ENCODE measurements at regions not wholly inside any gene's neighbourhood (a gene's known extent, or its start where the extent isn't known, plus 50 kb on each side); places are given as distances from the start of the nearest gene placed in this dataset.

DNA sequence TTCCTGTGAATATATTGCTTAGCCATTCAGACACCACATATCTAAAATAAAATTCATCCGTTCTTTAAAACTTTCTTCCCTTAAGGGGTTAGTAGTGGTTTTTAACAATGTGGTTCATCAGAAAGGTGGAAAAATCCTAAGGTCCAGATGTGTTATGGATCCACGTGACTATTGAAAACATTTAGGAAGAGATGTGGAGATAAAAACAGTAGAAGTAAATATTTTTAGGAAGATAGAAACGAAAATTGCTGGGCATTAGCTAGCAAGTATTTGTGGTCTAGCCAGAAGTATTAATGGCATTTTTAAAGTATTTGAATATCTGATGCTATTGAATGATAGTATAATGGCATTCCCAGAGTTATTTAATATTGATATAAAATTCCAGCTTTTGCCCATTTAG is 180.8 kb downstream of the LTN1 start:
- no peak overlapping the region for H3K9ac ChIP-seq (ENCODE audit: low read depth, low read length)
- no peak for TF ChIP-seq EZH2 (IDR thresholded peaks at IDR 0.05; ENCODE audit: borderline replicate concordance, low read depth, low read length, severe bottlenecking)
- TF ChIP-seq, protein P1, sequence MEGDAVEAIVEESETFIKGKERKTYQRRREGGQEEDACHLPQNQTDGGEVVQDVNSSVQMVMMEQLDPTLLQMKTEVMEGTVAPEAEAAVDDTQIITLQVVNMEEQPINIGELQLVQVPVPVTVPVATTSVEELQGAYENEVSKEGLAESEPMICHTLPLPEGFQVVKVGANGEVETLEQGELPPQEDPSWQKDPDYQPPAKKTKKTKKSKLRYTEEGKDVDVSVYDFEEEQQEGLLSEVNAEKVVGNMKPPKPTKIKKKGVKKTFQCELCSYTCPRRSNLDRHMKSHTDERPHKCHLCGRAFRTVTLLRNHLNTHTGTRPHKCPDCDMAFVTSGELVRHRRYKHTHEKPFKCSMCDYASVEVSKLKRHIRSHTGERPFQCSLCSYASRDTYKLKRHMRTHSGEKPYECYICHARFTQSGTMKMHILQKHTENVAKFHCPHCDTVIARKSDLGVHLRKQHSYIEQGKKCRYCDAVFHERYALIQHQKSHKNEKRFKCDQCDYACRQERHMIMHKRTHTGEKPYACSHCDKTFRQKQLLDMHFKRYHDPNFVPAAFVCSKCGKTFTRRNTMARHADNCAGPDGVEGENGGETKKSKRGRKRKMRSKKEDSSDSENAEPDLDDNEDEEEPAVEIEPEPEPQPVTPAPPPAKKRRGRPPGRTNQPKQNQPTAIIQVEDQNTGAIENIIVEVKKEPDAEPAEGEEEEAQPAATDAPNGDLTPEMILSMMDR (IDR thresholded peaks at IDR 0.05; ENCODE audit: borderline replicate concordance, extremely low read depth, low read length, poor library complexity, severe bottlenecking) = no peak
- ATAC-seq (ENCODE audit: insufficient read depth, low read depth) = no peak

DNA sequence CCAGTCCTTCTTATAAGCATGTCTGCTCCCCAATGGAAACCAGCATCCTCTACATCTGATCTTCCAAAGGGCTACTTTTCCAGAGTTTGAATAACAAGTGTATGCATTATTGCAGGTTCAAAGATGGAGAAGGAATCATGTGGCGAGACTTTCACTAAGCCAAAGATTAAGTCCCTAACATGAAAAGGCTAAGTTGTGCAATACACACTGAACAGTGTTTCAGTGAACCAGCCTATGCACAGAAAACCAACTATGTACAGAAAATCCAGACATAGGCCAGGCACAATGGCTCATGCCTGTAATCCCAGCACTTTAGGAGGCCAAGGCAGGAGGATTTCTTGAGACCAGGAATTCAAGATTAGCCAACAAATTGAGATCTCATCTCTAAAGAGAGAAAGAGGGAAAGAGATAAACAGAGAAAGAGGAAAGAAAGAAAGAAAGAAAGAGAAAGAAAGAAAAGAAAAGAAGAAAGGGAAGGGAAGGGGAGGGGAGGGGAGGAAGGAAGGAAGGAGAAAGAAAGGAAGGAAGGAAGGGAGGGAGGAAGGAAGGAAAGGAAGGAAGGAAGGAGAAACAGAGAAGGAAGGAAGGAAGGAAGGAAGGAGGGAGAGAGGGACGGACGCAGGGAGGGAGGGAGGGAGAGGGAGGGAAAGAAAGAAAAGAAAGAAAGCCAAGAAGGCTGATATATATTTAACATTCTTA is 181.7 kb downstream of the LTN1 start:
- H3K79me2 ChIP-seq (ENCODE audit: insufficient read depth, low read length) = no peaks in the 10 kb centered on the region
- H4K20me1 ChIP-seq (ENCODE audit: insufficient read depth, low read length) = no peaks in the 10 kb centered on the region
- no peaks in the 10 kb centered on the region for H3K4me1 ChIP-seq (ENCODE audit: insufficient read depth, low read length)
- H3K27me3 ChIP-seq (ENCODE audit: insufficient read depth, low read length, poor library complexity) = no peaks in the 10 kb centered on the region
- H3K27ac ChIP-seq (ENCODE audit: low read length) = no peak overlapping the region
- no peak for ATAC-seq (ENCODE audit: insufficient read depth, low read depth)
- TF ChIP-seq, protein P1 (IDR thresholded peaks at IDR 0.05; ENCODE audit: borderline replicate concordance, extremely low read depth, low read length, poor library complexity, severe bottlenecking) = no peak
- no peak for TF ChIP-seq EZH2 (IDR thresholded peaks at IDR 0.05; ENCODE audit: borderline replicate concordance, low read depth, low read length, severe bottlenecking)
- H3K4me2 ChIP-seq (ENCODE audit: insufficient read depth, low read length) = no peak overlapping the region
- no peaks in the 10 kb centered on the region for H3K36me3 ChIP-seq (ENCODE audit: insufficient read depth, low read length)
- H2AFZ ChIP-seq (ENCODE audit: low read depth, low read length) = no peak overlapping the region
- H3K9me3 ChIP-seq (ENCODE audit: insufficient read depth, low read length, severe bottlenecking) = no peaks in the 10 kb centered on the region
- no peak overlapping the region for H3K9ac ChIP-seq (ENCODE audit: low read depth, low read length)
- no peak for DNase-seq
- no peak overlapping the region for H3K4me3 ChIP-seq (ENCODE audit: low read depth in 1 of 2, low read length in 2 of 2)

More for the DNA sequence above, 180.8 kb downstream of the LTN1 start:
- no peak overlapping the region for H2AFZ ChIP-seq (ENCODE audit: low read depth, low read length)
- H3K4me3 ChIP-seq (ENCODE audit: low read depth in 1 of 2, low read length in 2 of 2) = no peak overlapping the region
- no peak for DNase-seq
- H3K27me3 ChIP-seq (ENCODE audit: insufficient read depth, low read length, poor library complexity) = no peaks in the 10 kb centered on the region
- H3K79me2 ChIP-seq (ENCODE audit: insufficient read depth, low read length) = no peaks in the 10 kb centered on the region
- no peaks in the 10 kb centered on the region for H3K9me3 ChIP-seq (ENCODE audit: insufficient read depth, low read length, severe bottlenecking)
- H3K27ac ChIP-seq (ENCODE audit: low read length) = no peak overlapping the region
- no peaks in the 10 kb centered on the region for H3K36me3 ChIP-seq (ENCODE audit: insufficient read depth, low read length)
- no peaks in the 10 kb centered on the region for H3K4me1 ChIP-seq (ENCODE audit: insufficient read depth, low read length)
- H4K20me1 ChIP-seq (ENCODE audit: insufficient read depth, low read length) = no peaks in the 10 kb centered on the region
- H3K4me2 ChIP-seq (ENCODE audit: insufficient read depth, low read length) = no peak overlapping the region

DNA sequence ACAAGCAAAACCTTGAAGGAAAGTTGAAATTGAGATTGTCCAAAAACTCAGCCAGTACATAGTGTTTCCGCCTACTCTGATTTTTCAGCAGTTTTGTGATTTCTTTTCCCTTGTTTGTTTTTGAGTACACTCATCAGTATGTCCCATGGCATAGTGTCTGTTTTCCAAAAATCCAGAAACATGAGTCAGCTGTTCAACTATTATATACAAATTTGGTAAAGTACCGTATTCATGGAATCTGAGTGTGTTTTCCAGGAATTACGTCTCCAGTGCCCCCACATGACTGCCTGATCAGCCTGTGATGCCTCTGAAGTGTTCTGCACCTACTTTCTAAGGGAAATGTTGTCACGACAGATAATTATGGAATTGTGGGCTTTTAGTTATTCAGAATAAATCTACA is 186.8 kb downstream of the LTN1 start:
- Histone ChIP-seq H3K9ac (ENCODE audit: low read depth, low read length) (no peak overlapping the region), H2AFZ (ENCODE audit: low read depth, low read length) (no peak overlapping the region), H3K4me1 (ENCODE audit: insufficient read depth, low read length) (no peaks in the 10 kb centered on the region), H3K9me3 (ENCODE audit: insufficient read depth, low read length, severe bottlenecking) (no peaks in the 10 kb centered on the region), H3K27me3 (ENCODE audit: insufficient read depth, low read length, poor library complexity) (no peaks in the 10 kb centered on the region), H3K27ac (ENCODE audit: low read length) (no peak overlapping the region), H4K20me1 (ENCODE audit: insufficient read depth, low read length) (no peaks in the 10 kb centered on the region), H3K4me3 (ENCODE audit: low read depth in 1 of 2, low read length in 2 of 2) (no peak overlapping the region), H3K79me2 (ENCODE audit: insufficient read depth, low read length) (no peaks in the 10 kb centered on the region), H3K4me2 (ENCODE audit: insufficient read depth, low read length) (no peak overlapping the region), H3K36me3 (ENCODE audit: insufficient read depth, low read length) (no peaks in the 10 kb centered on the region)
- DNase-seq = no peak
- ATAC-seq (ENCODE audit: insufficient read depth, low read depth) = no peak
- TF ChIP-seq EZH2 (IDR thresholded peaks at IDR 0.05; ENCODE audit: borderline replicate concordance, low read depth, low read length, severe bottlenecking) = no peak
- TF ChIP-seq, protein P1 (IDR thresholded peaks at IDR 0.05; ENCODE audit: borderline replicate concordance, extremely low read depth, low read length, poor library complexity, severe bottlenecking) = no peak
